CD4-positive, alpha-beta T cell (primary cell): ENCODE measurements at regions not wholly inside any gene's neighbourhood (a gene's known extent, or its start where the extent isn't known, plus 50 kb on each side); places are given as distances from the start of the nearest gene placed in this dataset.

Source experiments
- ATAC-seq: fragments of 200-7000 bp; cut with Tn5 transposase; one replicate; pipeline ENCODE4 v1.10.0; 2022; ENCODE audit warnings: mild to moderate bottlenecking; ENCODE audit not compliant: poor library complexity
- CTCF ChIA-PET: fragments of 350-600 bp; sonication (Branson Sonifier 250); formaldehyde crosslinking; loops from one replicate; lab custom pipeline; 2021; ENCODE audit warnings: antibody characterized with exemption, inconsistent platforms; lab: Charles Lee
- POLR2A ChIA-PET: fragments of 350-600 bp; sonication (Branson Sonifier 250); formaldehyde crosslinking; loops from one replicate; lab custom pipeline; 2021; ENCODE audit warnings: antibody characterized with exemption, inconsistent platforms; lab: Charles Lee
- DNase-seq, 14 experiments: peaks; one replicate each; pipeline ENCODE4 v3.0.0-alpha.2; 2013 to 2020; ENCODE audit warnings: mixed read lengths in 2 of 14
- H3K27ac ChIP-seq, 2 donors: one replicate each; pipeline versions ENCODE4 v1.5.1 to v1.7.0; 2013; ENCODE audit warnings: low read length in 2 of 2, low read depth in 1 of 2, mild to moderate bottlenecking in 1 of 2
- H3K27me3 ChIP-seq, 2 experiments: 1 replicate in 1 of 2; 2 replicates in 1 of 2; pipeline versions ENCODE4 v1.6.1 to v1.7.0; 2013; ENCODE audit warnings: low read length in 2 of 2, control low read depth in 1 of 2, mild to moderate bottlenecking in 1 of 2, moderate library complexity in 1 of 2; ENCODE audit not compliant: insufficient read depth in 2 of 2, control insufficient read depth in 1 of 2
- H3K36me3 ChIP-seq: one replicate; pipeline ENCODE4 v1.6.1; 2013; ENCODE audit warnings: low read length, control low read depth; ENCODE audit not compliant: insufficient read depth
- H3K4me1 ChIP-seq: one replicate; pipeline ENCODE4 v1.6.1; 2013; ENCODE audit warnings: low read length, control low read depth; ENCODE audit not compliant: insufficient read depth
- H3K4me3 ChIP-seq: one replicate; pipeline ENCODE4 v1.5.1; 2013; ENCODE audit warnings: mild to moderate bottlenecking, low read length, moderate library complexity
- H3K9me3 ChIP-seq, 2 experiments: 1 replicate in 1 of 2; 2 replicates in 1 of 2; pipeline versions ENCODE4 v1.6.1 to v1.7.0; 2013; ENCODE audit warnings: low read length in 2 of 2, mild to moderate bottlenecking in 2 of 2, control low read depth in 1 of 2, moderate library complexity in 1 of 2; ENCODE audit not compliant: control insufficient read depth in 1 of 2, insufficient read depth in 1 of 2
- H3K27ac Mint-ChIP-seq: one replicate; pipeline ENCODE4 v1.8.0; 2020; ENCODE audit warnings: mixed read lengths
- H3K27me3 Mint-ChIP-seq: one replicate; pipeline ENCODE4 v1.8.0; 2021; ENCODE audit warnings: mixed read lengths
- H3K36me3 Mint-ChIP-seq: one replicate; pipeline ENCODE4 v1.8.0; 2021; ENCODE audit warnings: low read depth, mixed read lengths
- H3K4me1 Mint-ChIP-seq: one replicate; pipeline ENCODE4 v1.8.0; 2021; ENCODE audit warnings: low read depth, mixed read lengths
- H3K4me3 Mint-ChIP-seq: one replicate; pipeline ENCODE4 v1.8.0; 2020; ENCODE audit warnings: mild to moderate bottlenecking, mixed read lengths
- H3K9me3 Mint-ChIP-seq: one replicate; pipeline ENCODE4 v1.8.0; 2020; ENCODE audit warnings: mixed read lengths
- intact Hi-C, 2 experiments: fragments of 100-400 bp; cut with DNase I in 1 of 2; cut with micrococcal nuclease in 1 of 2; formaldehyde crosslinking; loops; one replicate each; pipeline versions ENCODE4 v1.15.1 to v1.9.0; 2023 to 2025; cut with DNase I, micrococcal nuclease
- TF ChIP-seq, protein P1 (sequence below): fragments of 200-600 bp; IDR thresholded peaks from one replicate; pipeline ENCODE4 v1.8.0; 2022; ENCODE audit warnings: antibody characterized with exemption, mild to moderate bottlenecking

- Histone ChIP-seq H3K4me1 (no peaks in the 10 kb centered on the region), H3K9me3 (peaks cover 0 to 5% of the 10 kb centered on the region in 2 experiments), H3K36me3 (no peaks in the 10 kb centered on the region), H3K4me3 (no peak overlapping the region), H3K27ac (no peak overlapping the region), H3K27me3 (no peaks in the 10 kb centered on the region)
- Mint-ChIP-seq H3K4me3 (no peak overlapping the region), H3K27me3 (no peaks in the 10 kb centered on the region), H3K36me3 (no peaks in the 10 kb centered on the region), H3K27ac (no peak overlapping the region), H3K4me1 (no peaks in the 10 kb centered on the region), H3K9me3 (no peaks in the 10 kb centered on the region)
- intact Hi-C loops: no loop called here
- ChIA-PET POLR2A (no interaction called here), CTCF (no interaction called here)
- TF ChIP-seq, protein P1, sequence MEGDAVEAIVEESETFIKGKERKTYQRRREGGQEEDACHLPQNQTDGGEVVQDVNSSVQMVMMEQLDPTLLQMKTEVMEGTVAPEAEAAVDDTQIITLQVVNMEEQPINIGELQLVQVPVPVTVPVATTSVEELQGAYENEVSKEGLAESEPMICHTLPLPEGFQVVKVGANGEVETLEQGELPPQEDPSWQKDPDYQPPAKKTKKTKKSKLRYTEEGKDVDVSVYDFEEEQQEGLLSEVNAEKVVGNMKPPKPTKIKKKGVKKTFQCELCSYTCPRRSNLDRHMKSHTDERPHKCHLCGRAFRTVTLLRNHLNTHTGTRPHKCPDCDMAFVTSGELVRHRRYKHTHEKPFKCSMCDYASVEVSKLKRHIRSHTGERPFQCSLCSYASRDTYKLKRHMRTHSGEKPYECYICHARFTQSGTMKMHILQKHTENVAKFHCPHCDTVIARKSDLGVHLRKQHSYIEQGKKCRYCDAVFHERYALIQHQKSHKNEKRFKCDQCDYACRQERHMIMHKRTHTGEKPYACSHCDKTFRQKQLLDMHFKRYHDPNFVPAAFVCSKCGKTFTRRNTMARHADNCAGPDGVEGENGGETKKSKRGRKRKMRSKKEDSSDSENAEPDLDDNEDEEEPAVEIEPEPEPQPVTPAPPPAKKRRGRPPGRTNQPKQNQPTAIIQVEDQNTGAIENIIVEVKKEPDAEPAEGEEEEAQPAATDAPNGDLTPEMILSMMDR: no peak
- DNase-seq (no peak), ATAC-seq (no peak)
Measured at GRCh38 chr13:85441364-85441763, 357.9 kb downstream of the SLITRK6 start.

DNA sequence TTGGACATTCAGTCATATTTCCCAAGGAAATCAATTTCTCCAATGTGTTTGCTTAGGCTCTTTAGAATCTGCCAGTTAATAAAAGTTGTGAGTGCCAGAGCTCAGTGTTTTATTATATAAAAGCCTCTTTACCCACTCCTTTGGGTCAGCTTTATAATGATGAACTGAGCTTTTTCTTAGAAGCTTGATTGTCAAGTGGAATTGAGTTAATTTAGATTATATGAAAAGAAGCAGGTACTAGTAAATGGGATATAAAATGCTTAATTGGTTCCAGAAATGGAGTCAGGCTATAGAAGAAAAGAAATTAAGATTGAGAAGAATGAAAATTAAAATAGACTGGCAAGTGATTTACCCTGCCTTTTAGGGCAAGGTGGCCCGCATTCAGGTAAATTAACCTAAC, 363.2 kb downstream of the SLITRK6 start:
- TF ChIP-seq, protein P1: no peak
- H3K4me1 ChIP-seq: no peaks in the 10 kb centered on the region
- CTCF ChIA-PET: no interaction called here
- ATAC-seq: no peak
- H3K27me3 Mint-ChIP-seq: no peaks in the 10 kb centered on the region
- H3K27ac Mint-ChIP-seq: no peak overlapping the region
- no peak overlapping the region for H3K4me3 ChIP-seq
- H3K27me3 ChIP-seq: no peaks in the 10 kb centered on the region
- H3K4me3 Mint-ChIP-seq: no peak overlapping the region
- H3K9me3 Mint-ChIP-seq: no peaks in the 10 kb centered on the region
- no peaks in the 10 kb centered on the region for H3K36me3 Mint-ChIP-seq
- H3K36me3 ChIP-seq: no peaks in the 10 kb centered on the region
- POLR2A ChIA-PET: no interaction called here
- H3K9me3 ChIP-seq: peaks cover 0 to 10% of the 10 kb centered on the region in 2 experiments
- no peaks in the 10 kb centered on the region for H3K4me1 Mint-ChIP-seq
- intact Hi-C loops: no loop called here
- no peak for DNase-seq
- H3K27ac ChIP-seq: no peak overlapping the region

GRCh38 chr13:85434927-85435326, 364.3 kb downstream of the SLITRK6 start:
- H3K27ac ChIP-seq: no peak overlapping the region
- H3K27me3 ChIP-seq: no peaks in the 10 kb centered on the region
- TF ChIP-seq, protein P1: no peak
- CTCF ChIA-PET: no interaction called here
- intact Hi-C loops: no loop called here
- no peak overlapping the region for H3K27ac Mint-ChIP-seq
- POLR2A ChIA-PET: no interaction called here
- H3K4me3 ChIP-seq: no peak overlapping the region
- H3K36me3 Mint-ChIP-seq: no peaks in the 10 kb centered on the region
- H3K9me3 ChIP-seq: peaks cover 0 to 16% of the 10 kb centered on the region in 2 experiments
- no peaks in the 10 kb centered on the region for H3K9me3 Mint-ChIP-seq
- ATAC-seq: no peak
- no peak for DNase-seq
- H3K4me3 Mint-ChIP-seq: no peak overlapping the region
- no peaks in the 10 kb centered on the region for H3K36me3 ChIP-seq
- no peaks in the 10 kb centered on the region for H3K27me3 Mint-ChIP-seq
- no peaks in the 10 kb centered on the region for H3K4me1 ChIP-seq
- H3K4me1 Mint-ChIP-seq: no peaks in the 10 kb centered on the region
